ENCODE measurements at regions not wholly inside any gene's neighbourhood (a gene's known extent, or its start where the extent isn't known, plus 50 kb on each side); places are given as distances from the start of the nearest gene placed in this dataset.
"Not testable (repeated sequence)": the region's sequence is repeated elsewhere in the genome, so short reads cannot be mapped to it uniquely, and the experiment has no call there.

DNA sequence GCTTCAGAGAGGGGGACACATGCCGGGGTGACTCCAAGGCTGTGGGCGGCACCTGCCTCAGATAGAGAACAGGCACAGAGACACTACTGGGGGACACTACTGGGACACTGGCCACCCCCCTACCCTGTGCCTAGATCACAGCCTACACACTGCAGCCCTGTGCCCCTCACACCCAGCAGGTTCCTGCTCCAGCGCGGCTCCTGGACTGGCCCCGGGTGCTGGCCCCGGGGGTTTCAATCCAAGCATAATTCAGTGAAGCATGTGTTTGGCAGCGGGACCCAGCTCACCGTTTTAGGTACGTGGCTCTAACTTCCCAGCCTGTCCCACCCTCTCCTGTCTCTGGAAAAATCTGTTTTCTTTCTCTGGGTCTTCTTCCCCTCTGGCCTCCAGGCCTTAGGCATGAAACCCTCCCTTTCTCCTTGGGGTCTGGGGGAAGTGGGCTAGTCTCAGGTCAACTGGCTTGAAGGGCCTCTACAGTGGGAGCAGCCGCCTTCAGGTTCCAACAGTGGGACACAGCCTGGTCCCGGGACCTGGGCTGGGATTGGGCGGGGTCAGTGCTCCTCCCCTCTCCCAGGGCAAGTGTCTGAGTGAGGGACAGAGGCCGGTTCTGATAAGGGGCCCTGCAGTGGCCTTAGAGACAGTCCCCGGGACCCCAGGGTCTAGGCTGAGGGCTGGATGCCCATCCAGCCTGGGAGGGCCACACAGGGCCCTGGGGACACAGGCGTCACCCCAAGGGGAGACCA, 98.8 kb downstream of the CRYBB2 start:
- TF ChIP-seq, protein P1, sequence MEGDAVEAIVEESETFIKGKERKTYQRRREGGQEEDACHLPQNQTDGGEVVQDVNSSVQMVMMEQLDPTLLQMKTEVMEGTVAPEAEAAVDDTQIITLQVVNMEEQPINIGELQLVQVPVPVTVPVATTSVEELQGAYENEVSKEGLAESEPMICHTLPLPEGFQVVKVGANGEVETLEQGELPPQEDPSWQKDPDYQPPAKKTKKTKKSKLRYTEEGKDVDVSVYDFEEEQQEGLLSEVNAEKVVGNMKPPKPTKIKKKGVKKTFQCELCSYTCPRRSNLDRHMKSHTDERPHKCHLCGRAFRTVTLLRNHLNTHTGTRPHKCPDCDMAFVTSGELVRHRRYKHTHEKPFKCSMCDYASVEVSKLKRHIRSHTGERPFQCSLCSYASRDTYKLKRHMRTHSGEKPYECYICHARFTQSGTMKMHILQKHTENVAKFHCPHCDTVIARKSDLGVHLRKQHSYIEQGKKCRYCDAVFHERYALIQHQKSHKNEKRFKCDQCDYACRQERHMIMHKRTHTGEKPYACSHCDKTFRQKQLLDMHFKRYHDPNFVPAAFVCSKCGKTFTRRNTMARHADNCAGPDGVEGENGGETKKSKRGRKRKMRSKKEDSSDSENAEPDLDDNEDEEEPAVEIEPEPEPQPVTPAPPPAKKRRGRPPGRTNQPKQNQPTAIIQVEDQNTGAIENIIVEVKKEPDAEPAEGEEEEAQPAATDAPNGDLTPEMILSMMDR (IDR thresholded peaks at IDR 0.05) = no peak

DNA sequence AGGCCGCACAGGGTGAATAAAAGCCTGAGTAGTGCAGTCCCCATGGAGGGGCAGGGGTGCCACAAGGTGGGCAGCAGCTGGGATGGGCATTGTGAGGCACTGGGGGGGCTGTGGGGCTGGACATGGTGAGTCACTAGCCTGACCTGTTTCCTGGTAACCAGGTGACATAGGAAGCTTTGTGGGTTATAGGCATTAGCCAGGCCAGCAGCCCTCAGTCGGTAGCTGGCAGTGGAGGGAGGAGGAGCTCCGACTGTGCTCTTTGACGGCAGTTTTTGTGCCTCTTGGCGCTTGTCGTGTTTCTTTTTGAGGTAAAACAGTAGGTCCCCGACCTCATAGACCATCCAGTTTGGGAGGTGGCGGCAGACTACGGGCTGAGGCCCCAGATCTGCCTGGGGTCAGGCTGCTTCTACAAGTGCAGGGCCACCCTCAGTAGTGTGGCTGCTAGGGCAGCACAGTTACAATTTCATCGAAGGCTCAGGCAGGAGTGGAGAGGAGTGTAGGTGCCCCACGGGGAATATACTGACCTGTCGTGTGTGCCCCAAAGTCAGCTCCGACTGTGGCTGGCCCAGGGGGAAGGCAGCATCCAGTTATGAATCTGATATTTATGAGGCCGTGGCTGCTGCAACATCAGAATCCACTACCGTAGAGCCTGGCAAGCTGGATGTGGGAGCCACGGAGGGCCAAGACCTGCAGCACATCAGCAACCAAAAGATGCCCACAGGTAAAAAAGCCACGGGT, 107.7 kb downstream of the CRYBB2 start:
- no peak for DNase-seq
- no peak overlapping the region for H3K4me3 ChIP-seq
- ATAC-seq = no peak
- TF ChIP-seq, protein P1 (IDR thresholded peaks at IDR 0.05) = no peak
- intact Hi-C loops (cut with DNase I, micrococcal nuclease) = no loop called here
- no peaks in the 10 kb centered on the region for H3K4me1 ChIP-seq (ENCODE audit: low read depth)
- H3K9me3 ChIP-seq = no peaks in the 10 kb centered on the region
- H3K36me3 ChIP-seq (ENCODE audit: low read depth) = no peaks in the 10 kb centered on the region

More for the DNA sequence above, 98.8 kb downstream of the CRYBB2 start:
- ATAC-seq = no peak
- intact Hi-C loops (cut with DNase I, micrococcal nuclease) = no loop called here
- H3K4me1 ChIP-seq (ENCODE audit: low read depth) = no peaks in the 10 kb centered on the region
- no peak overlapping the region for H3K4me3 ChIP-seq
- H3K36me3 ChIP-seq (ENCODE audit: low read depth) = no peaks in the 10 kb centered on the region
- no peak for DNase-seq
- H3K9me3 ChIP-seq = no peaks in the 10 kb centered on the region

DNA sequence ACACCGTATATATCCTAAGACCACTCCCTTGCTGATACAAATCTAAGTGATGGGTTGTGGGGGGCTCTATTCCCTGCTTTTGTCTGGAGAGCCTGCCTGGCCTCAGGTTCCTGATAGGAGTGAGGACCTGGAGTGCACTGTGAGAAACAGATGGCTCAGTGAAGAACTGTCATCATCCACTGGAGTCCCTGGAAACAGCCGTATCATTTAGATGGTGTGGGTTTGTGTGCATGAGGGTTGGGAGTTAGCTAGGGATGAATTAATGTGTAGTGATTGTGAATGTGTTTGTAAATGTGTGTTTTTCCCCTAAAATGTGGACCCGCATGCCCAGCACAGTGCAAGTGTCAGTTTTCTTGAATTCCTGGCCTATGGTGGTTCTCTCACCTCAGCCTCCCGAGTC, 111.6 kb downstream of the CRYBB2 start:
- H3K36me3 ChIP-seq (ENCODE audit: low read depth) = no peaks in the 10 kb centered on the region
- H3K4me3 ChIP-seq = no peak overlapping the region
- ATAC-seq = no peak
- TF ChIP-seq, protein P1 (IDR thresholded peaks at IDR 0.05) = no peak
- H3K9me3 ChIP-seq = no peaks in the 10 kb centered on the region
- no peak for DNase-seq
- intact Hi-C loops (cut with DNase I, micrococcal nuclease) = no loop called here
- H3K4me1 ChIP-seq (ENCODE audit: low read depth) = no peaks in the 10 kb centered on the region

DNA sequence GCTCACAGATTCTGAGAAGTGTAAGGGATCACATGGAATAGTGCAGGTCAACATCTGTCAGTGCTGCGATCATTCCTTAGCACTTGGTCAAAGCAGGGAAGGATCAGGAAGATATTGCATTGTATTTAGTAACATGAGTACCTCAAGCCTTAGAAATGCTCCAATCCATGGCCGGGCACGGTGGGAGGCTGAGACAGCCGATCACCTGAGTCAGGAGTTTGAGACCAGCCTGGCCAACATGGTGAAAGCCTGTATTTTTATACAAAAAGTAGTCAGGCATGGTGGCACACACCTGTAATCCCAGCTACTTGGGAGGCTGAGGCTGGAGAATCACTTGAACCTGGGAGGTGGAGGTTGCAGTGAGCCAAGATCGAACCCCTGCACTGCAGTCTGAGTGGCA, 112.5 kb downstream of the CRYBB2 start:
- H3K4me3 ChIP-seq; ATAC-seq; H3K36me3 ChIP-seq (ENCODE audit: low read depth); DNase-seq; intact Hi-C loops (cut with DNase I, micrococcal nuclease); H3K4me1 ChIP-seq (ENCODE audit: low read depth); H3K9me3 ChIP-seq: not testable (repeated sequence)

DNA sequence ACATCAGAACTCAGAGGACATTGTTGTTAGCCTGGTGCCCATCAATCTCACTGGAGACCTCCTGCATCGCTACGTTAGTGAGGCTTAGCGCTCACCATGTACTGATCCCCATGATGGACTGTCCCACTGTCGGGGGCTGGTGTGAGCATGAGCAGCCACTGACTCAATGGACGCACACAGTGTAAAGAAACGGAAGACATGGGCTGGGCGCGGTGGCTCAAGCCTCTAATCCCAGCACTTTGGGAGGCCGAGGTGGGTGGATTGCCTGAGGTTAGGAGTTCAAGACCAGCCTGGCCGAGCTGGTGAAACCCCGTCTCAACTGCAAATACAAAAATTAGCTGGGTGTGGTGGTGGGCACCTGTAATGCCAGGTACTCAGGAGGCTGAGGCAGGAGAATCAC, 112.9 kb downstream of the CRYBB2 start:
- H3K4me3 ChIP-seq = no peak overlapping the region
- ATAC-seq = no peak
- intact Hi-C loops (cut with DNase I, micrococcal nuclease) = no loop called here
- no peaks in the 10 kb centered on the region for H3K4me1 ChIP-seq (ENCODE audit: low read depth)
- no peaks in the 10 kb centered on the region for H3K9me3 ChIP-seq
- no peaks in the 10 kb centered on the region for H3K36me3 ChIP-seq (ENCODE audit: low read depth)
- TF ChIP-seq, protein P1 (IDR thresholded peaks at IDR 0.05) = no peak
- no peak for DNase-seq

DNA sequence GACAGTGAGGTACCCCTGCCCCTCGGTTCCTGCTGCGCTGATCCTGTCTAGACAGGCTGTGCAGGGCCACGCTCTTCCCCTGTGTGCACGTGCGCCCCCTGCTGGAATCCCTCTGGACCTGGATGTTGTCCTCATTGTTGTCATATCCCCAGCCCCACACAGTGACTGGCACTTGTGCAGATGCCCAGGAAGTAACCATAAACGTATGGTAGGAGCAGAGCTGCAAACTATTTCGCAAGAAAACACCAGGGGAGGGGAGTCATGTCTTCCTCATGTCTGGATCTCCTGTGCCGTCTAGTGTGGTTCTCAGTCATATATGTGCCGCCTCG, 114.7 kb downstream of the CRYBB2 start:
- Histone ChIP-seq H3K4me3 (no peak overlapping the region), H3K36me3 (ENCODE audit: low read depth) (no peaks in the 10 kb centered on the region), H3K4me1 (ENCODE audit: low read depth) (no peaks in the 10 kb centered on the region), H3K9me3 (no peaks in the 10 kb centered on the region)
- DNase-seq = peak in 2 of 3 donors; percentile 88 to 91
- intact Hi-C loops (cut with DNase I, micrococcal nuclease) = no loop called here
- TF ChIP-seq, protein P1 (IDR thresholded peaks at IDR 0.05) = peak; percentile 60
- ATAC-seq = peak; percentile 91

DNA sequence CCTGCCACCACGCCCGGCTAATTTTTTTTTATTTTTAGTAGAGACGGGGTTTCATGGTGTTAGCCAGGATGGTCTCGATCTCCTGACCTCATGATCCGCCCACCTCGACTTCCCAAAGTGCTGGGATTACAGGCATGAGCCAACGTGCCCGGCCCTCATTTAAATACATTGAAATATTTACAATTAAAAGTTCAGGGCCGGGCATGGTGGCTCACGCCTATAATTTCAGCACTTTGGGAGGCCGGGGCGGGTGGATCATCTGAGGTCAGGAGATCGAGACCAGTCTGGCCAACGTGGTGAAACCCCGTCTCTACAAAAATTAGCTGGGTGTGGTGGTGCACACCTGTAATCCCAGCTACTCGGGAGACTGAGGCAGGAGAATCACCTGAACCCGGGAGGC, 115.2 kb downstream of the CRYBB2 start:
- H3K4me3 ChIP-seq; intact Hi-C loops (cut with DNase I, micrococcal nuclease); DNase-seq; ATAC-seq; H3K9me3 ChIP-seq; H3K4me1 ChIP-seq (ENCODE audit: low read depth); H3K36me3 ChIP-seq (ENCODE audit: low read depth): not testable (repeated sequence)

DNA sequence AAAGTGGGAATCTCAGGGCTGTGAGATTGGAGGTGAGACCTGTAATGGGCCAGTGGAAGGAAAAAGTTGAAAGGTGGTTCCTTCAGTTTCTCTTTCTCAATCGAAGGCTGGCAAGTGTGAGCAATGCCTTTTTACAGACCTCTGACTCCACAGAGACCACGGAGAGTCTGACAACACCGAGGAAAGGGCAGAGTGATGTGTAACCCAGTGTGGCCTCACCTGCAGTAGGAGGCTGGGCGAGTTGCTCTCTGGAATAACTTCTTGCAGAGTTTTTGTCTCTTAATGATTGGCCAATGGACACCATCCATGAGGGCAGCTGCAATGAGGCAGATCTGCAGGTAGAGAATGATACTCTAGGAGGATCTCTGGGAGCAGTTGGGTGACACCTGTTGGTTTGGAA, 115.8 kb downstream of the CRYBB2 start:
- DNase-seq; ATAC-seq; intact Hi-C loops (cut with DNase I, micrococcal nuclease); H3K4me1 ChIP-seq (ENCODE audit: low read depth); H3K36me3 ChIP-seq (ENCODE audit: low read depth); H3K9me3 ChIP-seq; H3K4me3 ChIP-seq: not testable (repeated sequence)

DNA sequence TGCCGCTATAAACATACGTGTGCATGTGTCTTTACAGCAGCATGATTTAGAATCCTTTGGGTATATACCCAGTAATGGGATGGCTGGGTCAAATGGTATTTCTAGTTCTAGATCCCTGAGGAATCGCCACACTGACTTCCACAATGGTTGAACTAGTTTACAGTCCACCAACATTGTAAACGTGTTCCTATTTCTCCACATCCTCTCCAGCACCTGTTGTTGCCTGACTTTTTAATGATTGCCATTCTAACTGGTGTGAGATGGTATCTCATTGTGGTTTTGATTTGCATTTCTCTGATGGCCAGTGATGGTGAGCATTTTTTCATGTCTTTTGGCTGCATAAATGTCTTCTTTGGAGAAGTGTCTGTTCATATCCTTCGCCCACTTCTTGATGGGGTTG, 121.1 kb downstream of the CRYBB2 start:
- DNase-seq; ATAC-seq; H3K9me3 ChIP-seq; H3K4me1 ChIP-seq (ENCODE audit: low read depth); H3K36me3 ChIP-seq (ENCODE audit: low read depth); H3K4me3 ChIP-seq; intact Hi-C loops (cut with DNase I, micrococcal nuclease): not testable (repeated sequence)

Data from mucosa of descending colon (tissue), 3 donors.